GM23338 (cell line): ENCODE measurements at regions not wholly inside any gene's neighbourhood (a gene's known extent, or its start where the extent isn't known, plus 50 kb on each side); places are given as distances from the start of the nearest gene placed in this dataset.

Experiments
- ATAC-seq: fragments of 200-7000 bp; cut with Tn5 transposase; 3 replicates; pipeline ENCODE4 v1.9.1; 2020
- DNase-seq: peaks from one replicate; pipeline ENCODE4 v3.0.0-alpha.2; 2015; ENCODE audit warnings: low spot score
- H2AFZ ChIP-seq: fragments of 200-600 bp; sonication (generic); 2 replicates; pipeline ENCODE4 v1.8.0; 2016; ENCODE audit warnings: antibody characterized with exemption, mild to moderate bottlenecking, moderate library complexity
- H3F3A ChIP-seq: fragments of 200-600 bp; sonication (generic); replicated peaks from 2 replicates; pipeline ENCODE4 v1.8.0; 2017; ENCODE audit warnings: antibody characterized with exemption, mixed run types, low read depth
- H3K27ac ChIP-seq: fragments of 200-600 bp; sonication (generic); 2 replicates; pipeline ENCODE4 v1.6.1; 2016; ENCODE audit warnings: low read depth
- H3K27me3 ChIP-seq: fragments of 200-600 bp; sonication (generic); 2 replicates; pipeline ENCODE4 v1.8.0; 2016; ENCODE audit warnings: mild to moderate bottlenecking, mixed run types, moderate library complexity; ENCODE audit not compliant: insufficient read depth
- H3K36me3 ChIP-seq: fragments of 200-600 bp; sonication (generic); 2 replicates; pipeline ENCODE4 v1.8.0; 2016; ENCODE audit warnings: mild to moderate bottlenecking; ENCODE audit not compliant: insufficient read depth
- H3K4me1 ChIP-seq: fragments of 200-600 bp; sonication (generic); 2 replicates; pipeline ENCODE4 v1.8.0; 2016; ENCODE audit warnings: mild to moderate bottlenecking, moderate library complexity; ENCODE audit not compliant: insufficient read depth
- H3K4me2 ChIP-seq: fragments of 200-600 bp; sonication (generic); 2 replicates; pipeline ENCODE4 v1.7.1; 2017; ENCODE audit warnings: mixed run types
- H3K4me3 ChIP-seq: fragments of 200-600 bp; sonication (generic); 2 replicates; pipeline ENCODE4 v1.6.1; 2016; ENCODE audit warnings: mixed run types
- H3K79me2 ChIP-seq: fragments of 200-600 bp; sonication (generic); replicated peaks from 2 replicates; pipeline ENCODE4 v1.8.0; 2017; ENCODE audit warnings: mild to moderate bottlenecking; ENCODE audit not compliant: insufficient read depth
- H3K9me2 ChIP-seq: fragments of 200-600 bp; sonication (generic); 2 replicates; pipeline ENCODE4 v1.8.0; 2017; ENCODE audit not compliant: insufficient read depth
- H4K20me1 ChIP-seq: fragments of 200-600 bp; sonication (generic); replicated peaks from 2 replicates; pipeline ENCODE4 v1.8.0; 2017; ENCODE audit warnings: mild to moderate bottlenecking; ENCODE audit not compliant: insufficient read depth
- H3K27ac Mint-ChIP-seq: 2 replicates; pipeline ENCODE4 v1.8.0; 2020; ENCODE audit warnings: inconsistent platforms, mild to moderate bottlenecking, moderate library complexity, mixed read lengths
- H3K27me3 Mint-ChIP-seq: 3 replicates; pipeline ENCODE4 v1.8.0; 2022; ENCODE audit warnings: low read depth, mild to moderate bottlenecking, moderate library complexity, mixed read lengths, inconsistent platforms; ENCODE audit not compliant: insufficient read depth, poor library complexity
- H3K36me3 Mint-ChIP-seq: 3 replicates; pipeline ENCODE4 v1.8.0; 2021; ENCODE audit warnings: low read depth, mild to moderate bottlenecking, inconsistent platforms, moderate library complexity, mixed read lengths
- H3K4me1 Mint-ChIP-seq: 3 replicates; pipeline ENCODE4 v1.8.0; 2020; ENCODE audit warnings: mild to moderate bottlenecking, inconsistent platforms, mixed read lengths
- H3K4me3 Mint-ChIP-seq: 3 replicates; pipeline ENCODE4 v1.8.0; 2021; ENCODE audit warnings: moderate library complexity, mild to moderate bottlenecking, inconsistent platforms, mixed read lengths
- H3K9me3 Mint-ChIP-seq: 3 replicates; pipeline ENCODE4 v1.8.0; 2020; ENCODE audit warnings: moderate library complexity, mild to moderate bottlenecking, inconsistent platforms, mixed read lengths
- CTCF ChIP-seq, 2 experiments: fragments of 200-600 bp in 1 of 2; sonication (generic) in 1 of 2; conservative IDR thresholded peaks; 2 replicates each; pipeline versions ENCODE4 v1.5.1 to v1.6.1; 2016 to 2017; ENCODE audit warnings: antibody characterized with exemption in 2 of 2, low read depth in 2 of 2, mild to moderate bottlenecking in 2 of 2, moderate library complexity in 1 of 2
- ETS1 ChIP-seq: IDR thresholded peaks from 2 replicates; pipeline ENCODE4 v1.6.1; 2016; ENCODE audit warnings: antibody characterized with exemption
- EZH2phosphoT487 ChIP-seq: fragments of 200-600 bp; sonication (generic); IDR thresholded peaks from one replicate; pipeline ENCODE4 v1.8.1; 2018; ENCODE audit warnings: antibody characterized with exemption; ENCODE audit not compliant: unreplicated experiment
- JUNB ChIP-seq: IDR thresholded peaks from one replicate; pipeline ENCODE4 v1.6.1; 2016; ENCODE audit warnings: antibody characterized with exemption; ENCODE audit not compliant: unreplicated experiment
- POLR2AphosphoS5 ChIP-seq: IDR thresholded peaks from 2 replicates; pipeline ENCODE4 v1.6.1; 2016; ENCODE audit warnings: antibody characterized with exemption, low read depth
- STAT1 ChIP-seq: IDR thresholded peaks from one replicate; pipeline ENCODE4 v1.6.1; 2016; ENCODE audit warnings: antibody characterized with exemption; ENCODE audit not compliant: unreplicated experiment
- ZNF114 ChIP-seq: fragments of 250-450 bp; sonication (Bioruptor Pico); IDR thresholded peaks from 2 replicates; pipeline ENCODE4 v1.5.0; 2020; ENCODE audit warnings: mild to moderate bottlenecking, moderate library complexity
- ZNF462 ChIP-seq: fragments of 250-450 bp; sonication (Bioruptor Pico); IDR thresholded peaks from 2 replicates; pipeline ENCODE4 v1.5.0; 2020; ENCODE audit warnings: mild to moderate bottlenecking, moderate library complexity

- TF ChIP-seq ZNF462 (CRISPR knock-in tag) = no peak
- no peak for TF ChIP-seq STAT1
- no peak for TF ChIP-seq CTCF (conservative IDR thresholded peaks at IDR 0.05; ENCODE audit: low read depth in 2 of 2)
- no peak for TF ChIP-seq JUNB
- no peak for TF ChIP-seq POLR2AphosphoS5
- TF ChIP-seq EZH2phosphoT487 = no peak
Measured at GRCh38 chr5:26321278-26321677, 717.1 kb downstream of the CDH9 start (continued).

GRCh38 chr5:26310415-26310814 lies 728.0 kb downstream of the CDH9 start:
- Mint-ChIP-seq H3K4me1 (no peaks in the 10 kb centered on the region), H3K9me3 (no peaks in the 10 kb centered on the region), H3K36me3 (no peaks in the 10 kb centered on the region), H3K27me3 (no peaks in the 10 kb centered on the region), H3K4me3 (no peak overlapping the region), H3K27ac (no peak overlapping the region)
- H3K27ac ChIP-seq = no peak overlapping the region
- H3K36me3 ChIP-seq = no peaks in the 10 kb centered on the region
- no peaks in the 10 kb centered on the region for H3K4me1 ChIP-seq
- H3K27me3 ChIP-seq = no peaks in the 10 kb centered on the region
- no peaks in the 10 kb centered on the region for H3F3A ChIP-seq
- ATAC-seq (no peak), DNase-seq (no peak)
- H4K20me1 ChIP-seq = no peaks in the 10 kb centered on the region
- no peak overlapping the region for H2AFZ ChIP-seq
- no peak overlapping the region for H3K4me3 ChIP-seq
- H3K4me2 ChIP-seq = no peak overlapping the region
- no peaks in the 10 kb centered on the region for H3K79me2 ChIP-seq
- no peaks in the 10 kb centered on the region for H3K9me2 ChIP-seq
- TF ChIP-seq ZNF114 (CRISPR knock-in tag) (no peak), ETS1 (no peak), ZNF462 (CRISPR knock-in tag) (no peak)
